ENCODE measurements at regions not wholly inside any gene's neighbourhood (a gene's known extent, or its start where the extent isn't known, plus 50 kb on each side); places are given as distances from the start of the nearest gene placed in this dataset.

DNA sequence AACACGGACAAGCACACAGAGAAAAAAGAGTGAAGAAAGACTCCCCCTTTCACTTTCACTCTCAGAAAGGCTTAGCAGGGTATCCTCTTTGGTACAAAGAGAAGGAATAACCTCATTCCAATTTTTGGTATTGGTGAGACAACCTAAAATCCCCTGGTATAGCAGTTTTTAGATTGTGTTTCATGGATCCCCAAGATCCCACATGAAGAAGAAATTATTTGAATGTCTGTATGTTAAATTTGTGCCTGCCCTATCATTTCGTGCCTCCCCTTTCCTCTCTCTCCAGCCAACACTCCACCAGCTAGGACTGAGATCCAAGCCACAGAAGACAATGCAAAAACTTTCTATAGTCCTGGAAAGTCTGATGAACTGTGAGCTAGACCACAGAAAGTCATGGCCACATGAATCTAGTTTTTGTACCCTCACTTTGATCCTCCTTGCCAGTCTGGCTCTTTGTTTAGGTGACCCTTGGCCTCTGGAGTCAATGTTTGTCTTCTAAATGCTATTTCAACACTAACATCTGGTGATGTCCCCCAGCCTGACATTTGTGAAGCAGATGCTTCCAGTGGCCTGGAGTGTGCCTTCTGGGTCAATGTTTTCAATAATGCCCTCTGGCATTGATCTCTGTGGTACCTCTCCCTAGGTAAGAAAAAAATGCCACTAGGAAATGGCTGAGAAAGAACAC, 181.9 kb upstream of the BMP4 start:
- BruUV-seq (replicated peaks): no TSS peak
- H3K36me3 Mint-ChIP-seq (ENCODE audit: insufficient read depth, unreplicated experiment): no peaks in the 10 kb centered on the region
- intact Hi-C loops (cut with micrococcal nuclease; ENCODE audit: unreplicated experiment): no loop called here
- H3K4me3 Mint-ChIP-seq (ENCODE audit: unreplicated experiment): no peak overlapping the region
- Histone ChIP-seq H3K4me1 (peaks cover 9% of the 10 kb centered on the region), H3K9me3 (no peaks in the 10 kb centered on the region), H3K4me3 (ENCODE audit: low read depth, low read length) (no peak overlapping the region), H3K36me3 (ENCODE audit: control insufficient read depth, insufficient read depth, low read length) (no peaks in the 10 kb centered on the region), H3K27me3 (replicated peaks; ENCODE audit: control insufficient read depth, insufficient read depth, low read length) (no peaks in the 10 kb centered on the region)
- peak in 1 of 2 experiments; percentile 6 for DNase-seq
- H3K9me3 Mint-ChIP-seq (ENCODE audit: unreplicated experiment): no peaks in the 10 kb centered on the region
- TF ChIP-seq, protein P1, sequence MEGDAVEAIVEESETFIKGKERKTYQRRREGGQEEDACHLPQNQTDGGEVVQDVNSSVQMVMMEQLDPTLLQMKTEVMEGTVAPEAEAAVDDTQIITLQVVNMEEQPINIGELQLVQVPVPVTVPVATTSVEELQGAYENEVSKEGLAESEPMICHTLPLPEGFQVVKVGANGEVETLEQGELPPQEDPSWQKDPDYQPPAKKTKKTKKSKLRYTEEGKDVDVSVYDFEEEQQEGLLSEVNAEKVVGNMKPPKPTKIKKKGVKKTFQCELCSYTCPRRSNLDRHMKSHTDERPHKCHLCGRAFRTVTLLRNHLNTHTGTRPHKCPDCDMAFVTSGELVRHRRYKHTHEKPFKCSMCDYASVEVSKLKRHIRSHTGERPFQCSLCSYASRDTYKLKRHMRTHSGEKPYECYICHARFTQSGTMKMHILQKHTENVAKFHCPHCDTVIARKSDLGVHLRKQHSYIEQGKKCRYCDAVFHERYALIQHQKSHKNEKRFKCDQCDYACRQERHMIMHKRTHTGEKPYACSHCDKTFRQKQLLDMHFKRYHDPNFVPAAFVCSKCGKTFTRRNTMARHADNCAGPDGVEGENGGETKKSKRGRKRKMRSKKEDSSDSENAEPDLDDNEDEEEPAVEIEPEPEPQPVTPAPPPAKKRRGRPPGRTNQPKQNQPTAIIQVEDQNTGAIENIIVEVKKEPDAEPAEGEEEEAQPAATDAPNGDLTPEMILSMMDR (IDR thresholded peaks at IDR 0.05; ENCODE audit: insufficient read depth in 1 of 2, low read depth in 1 of 2, low read length in 1 of 2, severe bottlenecking in 1 of 2, unreplicated experiment in 1 of 2): no peak
- no peaks in the 10 kb centered on the region for H3K27me3 Mint-ChIP-seq (ENCODE audit: insufficient read depth, unreplicated experiment)
- ChIA-PET POLR2A (no interaction called here), CTCF (no interaction called here)
- H3K27ac Mint-ChIP-seq (ENCODE audit: unreplicated experiment): no peak overlapping the region
- peaks cover 21% of the 10 kb centered on the region for H3K4me1 Mint-ChIP-seq (ENCODE audit: low read depth, unreplicated experiment)

DNA sequence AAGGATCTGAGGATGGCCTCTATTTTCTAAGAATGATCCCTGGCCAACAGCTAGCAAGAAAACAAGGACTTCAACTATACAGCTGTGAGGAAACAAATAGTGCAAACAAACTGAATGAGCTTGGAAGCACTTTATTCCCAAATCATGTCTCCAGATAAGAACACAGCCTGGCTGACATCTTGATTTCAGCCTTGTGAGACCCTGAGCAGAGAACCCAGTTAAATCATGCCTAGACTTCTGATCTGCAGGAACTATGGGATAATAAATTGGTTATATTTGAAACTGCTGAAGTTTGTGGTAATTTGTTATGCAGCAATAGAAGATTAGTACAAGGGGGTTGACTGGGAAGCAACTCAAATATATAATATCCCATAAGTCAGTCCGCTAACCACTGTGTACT, 183.9 kb upstream of the BMP4 start:
- intact Hi-C loops (cut with micrococcal nuclease; ENCODE audit: unreplicated experiment): no loop called here

DNA sequence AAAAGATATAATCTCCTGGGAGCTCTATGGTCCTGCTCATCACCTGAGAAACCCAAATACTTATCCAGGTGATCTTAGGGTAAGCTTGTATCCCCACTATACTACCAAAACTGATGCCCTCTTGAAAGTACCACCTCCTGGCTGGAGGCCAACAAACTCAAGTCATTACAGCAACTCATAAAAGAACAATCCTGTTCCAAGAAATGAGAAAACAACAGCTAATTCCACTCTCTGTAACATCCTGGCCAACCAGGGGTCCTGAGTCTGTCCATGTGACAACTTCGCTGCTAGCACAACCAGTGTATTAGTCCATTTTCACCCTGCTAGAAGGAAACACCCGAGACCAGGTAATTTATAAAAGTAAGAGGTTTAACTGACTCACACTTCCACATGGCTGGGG, 190.0 kb upstream of the BMP4 start:
- TF ChIP-seq, protein P1 (IDR thresholded peaks at IDR 0.05; ENCODE audit: insufficient read depth in 1 of 2, low read depth in 1 of 2, low read length in 1 of 2, severe bottlenecking in 1 of 2, unreplicated experiment in 1 of 2): no peak
- Mint-ChIP-seq H3K36me3 (ENCODE audit: insufficient read depth, unreplicated experiment) (no peaks in the 10 kb centered on the region), H3K9me3 (ENCODE audit: unreplicated experiment) (peaks cover 23% of the 10 kb centered on the region), H3K27ac (ENCODE audit: unreplicated experiment) (no peak overlapping the region), H3K4me1 (ENCODE audit: low read depth, unreplicated experiment) (no peaks in the 10 kb centered on the region), H3K27me3 (ENCODE audit: insufficient read depth, unreplicated experiment) (no peaks in the 10 kb centered on the region), H3K4me3 (ENCODE audit: unreplicated experiment) (no peak overlapping the region)
- intact Hi-C loops (cut with micrococcal nuclease; ENCODE audit: unreplicated experiment): no loop called here
- Histone ChIP-seq H3K27me3 (replicated peaks; ENCODE audit: control insufficient read depth, insufficient read depth, low read length) (no peaks in the 10 kb centered on the region), H3K9me3 (peaks cover 8% of the 10 kb centered on the region; the same call in 1 of the 2 replicates), H3K4me1 (no peaks in the 10 kb centered on the region; the same call in 1 of the 2 replicates), H3K4me3 (ENCODE audit: low read depth, low read length) (no peak overlapping the region), H3K36me3 (ENCODE audit: control insufficient read depth, insufficient read depth, low read length) (no peaks in the 10 kb centered on the region)
- no TSS peak for BruUV-seq (replicated peaks)
- ChIA-PET CTCF (no interaction called here), POLR2A (no interaction called here)
- DNase-seq: no peak

More for the DNA sequence above, 183.9 kb upstream of the BMP4 start:
- ChIA-PET CTCF (no interaction called here), POLR2A (no interaction called here)
- Histone ChIP-seq H3K4me3 (ENCODE audit: low read depth, low read length) (no peak overlapping the region), H3K4me1 (no peaks in the 10 kb centered on the region), H3K9me3 (no peaks in the 10 kb centered on the region), H3K36me3 (ENCODE audit: control insufficient read depth, insufficient read depth, low read length) (no peaks in the 10 kb centered on the region), H3K27me3 (replicated peaks; ENCODE audit: control insufficient read depth, insufficient read depth, low read length) (no peaks in the 10 kb centered on the region)
- BruUV-seq (replicated peaks): no TSS peak
- Mint-ChIP-seq H3K27ac (ENCODE audit: unreplicated experiment) (no peak overlapping the region), H3K4me1 (ENCODE audit: low read depth, unreplicated experiment) (peaks cover 10% of the 10 kb centered on the region), H3K4me3 (ENCODE audit: unreplicated experiment) (no peak overlapping the region), H3K9me3 (ENCODE audit: unreplicated experiment) (no peaks in the 10 kb centered on the region), H3K27me3 (ENCODE audit: insufficient read depth, unreplicated experiment) (no peaks in the 10 kb centered on the region), H3K36me3 (ENCODE audit: insufficient read depth, unreplicated experiment) (no peaks in the 10 kb centered on the region)
- TF ChIP-seq, protein P1 (IDR thresholded peaks at IDR 0.05; ENCODE audit: insufficient read depth in 1 of 2, low read depth in 1 of 2, low read length in 1 of 2, severe bottlenecking in 1 of 2, unreplicated experiment in 1 of 2): no peak
- no peak for DNase-seq

Data from Caco-2 (cell line).